Hematopoietic multipotent progenitor cell treated with erythropoietin and hydrocortisone succinate and interleukin-3 and kit ligand, for 4 days (in vitro differentiated cells): ENCODE measurements at regions not wholly inside any gene's neighbourhood (a gene's known extent, or its start where the extent isn't known, plus 50 kb on each side); places are given as distances from the start of the nearest gene placed in this dataset.
"Not testable (repeated sequence)": the region's sequence is repeated elsewhere in the genome, so short reads cannot be mapped to it uniquely, and the experiment has no call there.

Experiments
- DNase-seq: peaks from one replicate; pipeline ENCODE4 v3.0.0-alpha.2; 2015

DNA sequence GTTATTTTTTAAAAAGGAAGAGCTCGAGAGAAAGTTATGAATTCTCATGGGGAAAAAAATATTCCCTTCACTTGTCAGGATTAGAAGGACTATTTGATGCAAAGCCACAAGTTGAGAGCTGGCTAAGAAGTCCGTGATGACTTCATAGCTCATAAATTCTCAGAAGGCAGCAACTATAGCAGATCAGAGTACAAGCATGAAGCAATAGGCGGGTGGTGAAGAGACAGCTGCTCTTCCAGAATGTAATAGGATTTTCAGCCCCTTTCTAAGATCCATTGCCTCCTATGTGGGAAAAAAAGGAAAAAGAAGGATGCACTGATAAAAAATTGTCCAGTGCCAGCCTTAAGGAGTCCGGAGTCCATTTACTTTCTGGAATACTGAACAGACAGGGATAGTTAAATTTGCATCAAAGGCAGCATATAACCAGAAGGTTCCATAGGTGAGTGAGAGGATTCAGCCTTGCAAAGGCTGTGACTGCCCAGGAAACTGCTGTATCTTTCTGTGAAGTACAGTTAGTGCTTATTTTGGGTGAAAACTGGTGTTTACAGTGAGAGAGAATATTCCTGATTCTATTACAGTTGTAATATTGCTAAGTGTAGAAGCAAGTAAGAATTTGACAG, 929.5 kb upstream of the ALCAM start:
- no peak for DNase-seq

DNA sequence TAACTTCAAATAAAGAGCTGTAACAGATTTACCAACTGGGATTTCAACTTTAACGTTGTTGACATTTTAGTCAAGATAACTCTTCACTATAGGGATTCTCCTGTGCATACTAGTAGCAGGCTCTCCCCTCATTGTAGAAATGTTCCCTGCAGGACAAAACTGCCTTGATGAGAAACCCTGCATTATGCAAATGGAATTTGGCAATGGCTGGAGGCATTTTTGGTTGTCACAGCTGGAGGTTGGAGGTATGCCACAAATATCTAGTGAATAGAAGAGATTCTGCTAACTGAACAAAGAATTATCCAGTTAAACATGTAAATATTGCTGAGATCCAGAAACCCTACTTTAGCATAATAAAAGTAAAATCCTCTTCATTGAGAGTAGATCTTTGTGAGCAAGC, 928.8 kb upstream of the ALCAM start:
- no peak for DNase-seq

DNA sequence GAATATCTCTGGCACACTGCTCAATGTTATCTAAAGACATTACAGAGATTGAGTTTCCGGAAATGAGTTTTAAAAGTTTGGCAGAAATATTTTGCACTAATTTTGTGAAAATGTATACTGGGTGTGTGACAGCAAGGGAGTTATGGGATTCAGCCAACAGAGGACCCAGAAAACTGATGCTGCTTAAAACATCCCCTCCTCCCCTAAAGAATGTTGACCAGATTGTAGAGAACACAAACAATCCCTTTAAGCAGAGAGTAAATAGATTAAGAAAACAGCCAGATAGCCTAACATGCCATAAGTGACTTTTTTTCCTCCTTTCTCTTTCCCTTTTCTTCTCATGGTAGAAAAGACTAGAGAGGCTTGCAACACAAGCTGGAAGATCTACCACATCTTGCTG, 928.0 kb upstream of the ALCAM start:
- DNase-seq, result no peak

DNA sequence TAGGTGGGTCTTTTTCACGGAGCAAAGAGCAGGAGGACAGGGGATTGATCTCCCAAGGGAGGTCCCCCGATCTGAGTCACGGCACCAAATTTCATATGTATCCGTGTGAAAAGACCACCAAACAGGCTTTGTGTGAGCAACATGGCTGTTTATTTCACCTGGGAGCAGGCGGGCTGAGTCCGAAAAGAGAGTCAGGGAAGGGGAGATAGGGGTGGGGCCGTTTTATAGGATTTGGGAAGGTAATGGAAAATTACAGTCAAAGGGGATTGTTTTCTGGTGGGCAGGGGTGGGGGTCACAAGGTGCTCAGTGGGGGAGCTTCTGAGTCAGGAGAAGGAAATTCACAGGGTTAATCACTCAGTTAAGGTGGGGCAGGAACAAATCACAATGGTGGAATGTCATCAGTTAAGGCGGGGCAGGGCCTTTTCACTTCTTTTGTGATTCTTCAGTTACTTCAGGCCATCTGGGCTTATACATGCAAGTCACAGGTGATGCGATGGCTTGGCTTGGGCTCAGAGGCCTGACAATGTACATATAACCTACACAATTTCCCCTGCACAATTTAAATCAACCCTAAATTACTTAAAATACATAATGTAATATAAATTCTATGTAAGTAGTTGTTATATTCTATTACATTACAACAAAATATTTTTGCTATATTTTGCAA, 921.3 kb upstream of the ALCAM start:
- DNase-seq, result not testable (repeated sequence)

DNA sequence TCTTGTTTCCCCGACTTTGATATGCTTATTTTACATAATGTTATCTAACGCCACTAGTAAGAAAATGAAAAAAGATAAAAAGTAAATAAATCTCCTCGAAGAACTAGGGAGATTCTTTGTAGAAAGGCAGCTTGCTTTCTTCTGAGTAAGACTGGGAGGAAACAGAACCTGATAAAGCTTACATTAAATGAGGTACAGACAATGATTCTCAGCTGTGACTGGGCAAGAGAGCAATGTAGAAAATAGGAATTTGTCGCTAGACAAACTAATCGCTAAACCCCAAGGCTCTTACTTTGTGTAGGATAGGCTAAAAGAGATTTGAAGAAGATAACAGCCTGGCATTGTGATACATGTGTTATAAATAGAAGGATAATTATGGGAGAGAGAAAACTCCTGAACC, 919.0 kb upstream of the ALCAM start:
- no peak for DNase-seq

DNA sequence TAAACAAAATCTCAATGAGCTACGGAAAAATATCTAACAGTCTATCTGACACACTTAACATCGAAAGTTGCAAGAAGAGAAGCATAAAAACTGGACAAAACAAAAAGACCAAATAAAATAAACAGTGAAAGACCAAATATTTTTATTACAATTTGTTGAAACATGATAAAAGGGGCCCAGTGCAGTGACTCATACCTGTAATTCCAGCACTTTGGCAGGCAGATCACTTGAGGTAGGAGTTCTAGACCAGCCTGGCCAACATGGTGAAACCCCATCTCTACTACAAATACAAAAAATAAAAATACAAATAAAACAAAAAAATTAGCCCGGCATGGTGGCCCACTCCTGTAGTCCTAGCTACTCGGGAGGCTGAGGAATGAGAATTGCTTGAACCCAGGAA, 914.0 kb upstream of the ALCAM start:
- DNase-seq, result no peak

DNA sequence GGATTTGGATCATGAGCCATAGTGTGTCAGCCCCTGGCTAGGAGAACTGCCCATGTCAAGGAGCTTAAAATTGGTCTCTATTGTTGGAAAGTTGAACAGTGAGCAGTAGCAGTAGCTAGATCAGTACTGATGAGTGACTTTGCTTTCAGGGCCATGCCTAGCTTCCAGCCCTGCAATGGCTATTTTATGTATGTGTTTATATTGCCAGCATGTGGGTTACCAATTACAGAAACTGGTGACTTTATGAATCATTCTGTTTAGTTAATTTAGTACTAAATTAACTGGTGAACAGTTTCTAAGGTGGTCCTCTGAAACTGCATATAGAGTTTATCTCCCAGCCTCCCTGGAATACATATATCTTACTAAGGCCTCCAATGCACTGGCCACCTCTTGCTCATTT, 908.1 kb upstream of the ALCAM start:
- DNase-seq, result no peak

DNA sequence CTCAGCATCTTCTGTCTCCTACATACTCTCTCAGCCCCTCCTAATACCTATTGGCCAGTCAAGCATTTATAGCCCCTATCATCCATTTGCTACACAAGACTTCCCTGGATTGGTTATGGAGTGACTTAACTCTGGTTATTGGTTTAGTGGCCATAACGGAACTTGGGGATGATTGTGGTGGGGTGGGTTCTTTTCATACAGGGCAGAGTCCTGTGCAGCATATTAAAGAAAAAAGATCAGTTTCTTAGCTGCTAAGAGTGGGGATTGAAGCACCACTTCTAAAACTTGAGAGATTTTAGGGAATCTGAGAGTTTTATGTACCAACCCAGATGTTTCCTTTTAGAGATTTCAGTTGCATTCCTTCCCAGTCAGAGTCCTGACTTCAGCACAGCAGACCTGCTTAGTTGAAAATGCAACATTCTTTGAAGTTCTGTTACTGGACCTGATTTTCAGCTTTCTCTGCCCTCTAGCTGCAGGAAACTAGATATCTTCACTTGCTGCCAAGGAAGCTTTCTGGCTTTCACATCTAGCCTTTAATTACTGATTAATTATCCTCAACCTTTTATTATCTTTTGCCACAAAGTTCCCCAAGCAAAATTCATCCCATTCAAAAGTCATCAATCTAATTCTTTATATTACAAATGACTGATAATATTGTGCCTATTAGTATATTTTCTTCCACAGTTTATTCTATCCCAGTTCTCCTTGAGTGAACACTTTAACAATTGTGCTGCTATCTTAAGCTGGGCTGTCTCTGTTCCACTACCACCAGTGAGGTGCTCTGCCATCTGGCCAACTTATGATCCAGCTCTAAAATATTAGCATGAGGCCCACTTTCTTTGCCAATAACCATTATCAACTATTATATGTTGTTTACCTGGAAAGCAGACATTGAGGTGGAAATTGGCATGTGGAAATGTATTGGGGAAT, 906.0 kb upstream of the ALCAM start:
- no peak for DNase-seq

DNA sequence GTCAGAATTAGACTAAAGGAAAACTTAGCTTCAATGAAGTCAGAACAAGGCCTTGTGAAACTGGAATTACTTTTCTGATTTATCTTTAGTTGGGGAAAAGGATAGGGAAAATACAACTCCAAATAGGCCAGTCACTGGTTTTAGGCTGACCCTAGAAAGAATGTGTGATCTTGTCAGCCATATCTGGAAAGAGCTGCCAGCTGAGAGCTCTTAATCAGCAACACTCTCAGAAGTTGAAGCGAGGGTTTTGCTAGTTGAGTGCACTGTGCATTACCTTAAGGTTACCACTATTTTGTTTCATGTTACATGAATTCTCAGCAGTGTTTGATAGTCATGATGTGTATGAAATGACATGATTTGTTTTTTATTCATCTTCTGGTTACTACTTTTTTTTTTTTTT, 905.3 kb upstream of the ALCAM start:
- DNase-seq, result no peak

DNA sequence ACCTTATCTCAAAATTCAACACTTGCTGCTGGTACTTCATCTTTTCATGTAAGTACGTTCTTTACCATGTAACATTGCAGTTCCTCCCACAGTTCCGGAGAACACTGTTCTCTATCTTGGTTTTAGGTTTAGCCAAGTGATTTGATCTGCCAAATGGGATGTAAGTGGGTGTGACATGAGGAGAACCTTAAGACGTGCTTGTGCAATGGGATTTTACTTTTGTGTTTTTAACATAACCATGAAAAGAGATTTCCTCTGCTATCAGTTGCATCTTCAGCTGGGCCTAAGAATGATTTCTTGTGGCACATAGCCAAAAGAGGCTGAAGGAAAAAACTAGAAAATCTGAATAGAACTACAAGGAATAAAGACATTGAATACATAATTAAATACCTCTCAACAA, 894.5 kb upstream of the ALCAM start:
- no peak for DNase-seq

DNA sequence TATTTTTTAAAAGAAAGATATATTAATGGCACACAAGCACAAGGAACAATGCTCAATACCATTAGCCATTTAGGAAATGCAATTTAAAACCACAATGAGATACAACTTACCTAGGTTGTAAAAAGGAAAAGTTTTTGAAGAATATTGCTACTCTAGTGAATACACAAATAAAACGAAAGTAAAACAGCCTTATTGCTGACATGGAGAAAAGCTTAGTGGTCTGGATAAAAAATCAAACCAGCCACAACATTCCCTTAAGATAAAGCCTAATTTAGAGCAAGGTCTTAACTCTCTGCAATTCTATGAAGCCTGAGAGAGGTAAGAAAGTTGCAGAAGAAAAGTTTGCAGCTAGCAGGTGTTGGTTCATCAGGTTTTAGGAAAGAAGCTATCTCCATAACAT, 892.7 kb upstream of the ALCAM start:
- DNase-seq, result no peak

DNA sequence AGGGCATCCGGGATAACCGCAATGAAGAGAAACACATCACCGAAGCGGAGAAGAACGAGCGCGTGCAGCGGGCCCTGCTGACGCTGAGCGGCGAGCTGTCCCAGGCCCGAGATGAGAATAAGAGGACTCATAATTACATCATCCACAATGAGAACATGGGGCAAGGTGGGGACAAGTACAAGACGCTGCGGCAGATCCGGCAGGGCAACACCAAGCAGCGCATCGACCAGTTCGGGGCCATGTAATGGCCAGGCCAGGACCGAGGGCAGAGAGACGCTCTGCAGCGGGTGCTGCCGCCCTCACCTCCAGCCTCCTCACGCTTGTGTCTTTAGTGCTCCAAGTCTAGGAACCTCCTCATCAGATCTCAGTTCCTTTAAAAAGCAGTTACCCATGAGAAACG, 863.7 kb upstream of the ALCAM start:
- DNase-seq, result no peak

DNA sequence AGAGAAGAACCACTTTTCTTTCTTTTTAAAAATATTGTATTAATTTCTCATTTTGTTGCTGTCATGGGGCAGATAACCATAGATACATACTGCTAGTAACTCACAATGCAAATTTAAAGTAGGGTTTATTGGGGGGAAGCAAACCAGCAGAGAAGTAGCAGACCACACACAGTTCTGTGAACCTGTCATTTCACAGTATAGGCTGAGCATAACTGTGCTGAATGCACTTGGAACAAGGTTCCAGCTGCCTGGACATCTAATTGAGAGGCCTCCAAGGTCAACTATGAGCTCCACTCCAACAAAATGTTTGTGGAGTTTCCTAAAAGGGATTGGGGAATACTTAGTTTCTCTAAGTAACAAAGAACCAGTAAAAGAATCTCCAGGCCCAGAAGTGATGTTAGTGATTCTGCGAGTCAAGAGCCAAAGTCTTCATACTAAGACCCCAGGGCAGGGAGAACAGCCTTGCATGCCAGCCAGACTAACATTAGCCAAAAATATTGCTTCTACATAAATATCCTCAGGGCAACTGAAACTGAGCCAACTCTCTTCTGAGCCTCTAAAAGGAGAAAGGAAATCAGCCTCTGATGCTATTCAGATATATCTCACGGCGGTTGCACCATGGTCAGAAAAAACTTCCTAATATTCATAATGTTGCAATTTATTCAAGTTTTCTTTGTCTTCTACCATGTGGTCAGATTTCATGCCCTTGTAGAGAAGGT, 856.4 kb upstream of the ALCAM start:
- DNase-seq, result no peak

DNA sequence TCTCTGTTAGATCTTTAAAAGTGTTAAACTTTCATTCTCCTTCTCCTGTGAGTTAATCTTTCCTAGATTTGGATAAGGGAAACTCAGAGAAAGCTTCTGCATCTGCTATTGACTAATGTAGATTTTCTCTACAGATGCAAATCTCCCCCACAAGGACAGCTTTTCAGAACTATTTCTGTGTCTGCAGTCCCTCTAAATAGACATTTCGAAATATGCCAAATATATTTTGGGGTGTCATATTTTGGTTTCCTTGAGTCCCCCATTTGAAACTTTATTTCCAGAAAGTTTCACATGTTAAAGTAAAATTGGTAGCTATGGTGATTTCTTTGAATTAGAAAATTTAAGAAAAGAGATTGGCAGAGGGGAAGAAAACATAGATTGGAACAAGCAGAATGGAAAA, 852.3 kb upstream of the ALCAM start:
- DNase-seq, result no peak

DNA sequence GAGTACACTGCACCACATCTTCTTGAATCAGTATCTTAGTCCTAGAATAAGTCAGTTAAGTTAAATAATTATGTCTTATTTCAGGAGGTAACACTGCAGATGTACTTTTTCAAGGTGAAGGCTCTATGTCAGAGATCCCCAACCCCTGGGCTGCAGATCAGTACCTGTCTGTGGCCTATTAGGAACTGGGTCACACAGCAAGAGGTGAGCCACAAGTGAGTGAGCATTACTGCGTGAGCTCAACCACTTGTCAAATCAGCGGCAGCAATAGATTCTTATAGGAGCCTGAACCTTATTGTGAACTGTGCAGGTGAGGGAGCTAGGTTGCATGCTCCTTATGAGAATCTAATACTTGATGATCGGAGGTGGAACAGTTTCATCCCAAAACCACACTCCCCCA, 851.9 kb upstream of the ALCAM start:
- no peak for DNase-seq

DNA sequence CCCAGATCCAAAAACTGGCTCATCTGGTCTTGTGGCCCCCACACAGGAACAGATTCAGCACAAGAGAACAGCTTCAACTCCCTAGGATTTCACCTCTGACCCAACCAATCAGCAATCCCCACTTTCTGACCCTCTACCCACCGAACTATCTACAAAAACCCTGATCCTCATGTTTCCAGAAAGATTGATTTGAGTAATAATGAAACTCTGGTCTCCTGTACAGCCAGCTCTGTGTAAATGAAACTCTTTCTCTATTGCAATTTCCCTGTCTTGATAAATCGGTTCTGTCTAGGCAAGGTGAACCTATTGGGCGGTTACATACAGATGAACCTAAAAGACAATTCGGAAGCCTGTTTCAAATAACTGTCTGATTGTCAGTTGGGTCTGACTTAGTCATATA, 847.6 kb upstream of the ALCAM start:
- DNase-seq, result no peak

DNA sequence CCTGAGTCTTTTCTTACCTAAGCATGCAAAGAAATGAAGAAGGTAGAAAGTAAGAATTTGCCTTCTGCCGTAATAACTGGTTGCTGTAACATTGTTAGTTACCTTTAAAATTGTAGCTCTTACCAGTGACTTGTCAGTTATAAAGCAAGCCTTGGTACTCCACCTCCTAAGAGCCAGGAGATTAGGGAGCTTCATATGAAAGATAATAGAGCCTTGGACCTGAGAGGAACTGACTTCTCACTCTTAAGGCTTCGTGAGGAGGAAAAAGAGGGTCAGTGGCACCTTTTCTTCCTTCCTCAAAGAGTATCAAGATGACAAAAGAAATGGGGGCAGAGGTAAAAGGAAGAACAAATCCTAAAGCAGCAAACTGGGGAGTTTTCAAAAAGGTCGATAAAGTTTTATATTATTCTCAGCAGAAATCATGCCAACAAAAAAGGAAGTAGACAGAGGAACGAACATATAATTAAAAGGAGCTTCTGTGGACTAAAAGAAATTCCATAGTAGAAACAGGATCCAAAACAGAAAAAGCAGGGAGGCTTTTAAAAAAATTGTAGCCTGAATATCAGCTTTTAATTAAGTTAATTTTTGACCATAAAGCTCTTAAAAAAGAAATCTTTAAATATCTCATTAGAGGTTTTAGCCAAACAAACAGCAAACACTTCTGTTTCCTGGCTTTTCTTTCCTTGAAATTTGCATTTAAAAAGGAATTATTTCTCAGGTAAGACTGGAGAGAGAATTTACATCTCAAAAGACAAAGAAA, 847.1 kb upstream of the ALCAM start:
- no peak for DNase-seq

DNA sequence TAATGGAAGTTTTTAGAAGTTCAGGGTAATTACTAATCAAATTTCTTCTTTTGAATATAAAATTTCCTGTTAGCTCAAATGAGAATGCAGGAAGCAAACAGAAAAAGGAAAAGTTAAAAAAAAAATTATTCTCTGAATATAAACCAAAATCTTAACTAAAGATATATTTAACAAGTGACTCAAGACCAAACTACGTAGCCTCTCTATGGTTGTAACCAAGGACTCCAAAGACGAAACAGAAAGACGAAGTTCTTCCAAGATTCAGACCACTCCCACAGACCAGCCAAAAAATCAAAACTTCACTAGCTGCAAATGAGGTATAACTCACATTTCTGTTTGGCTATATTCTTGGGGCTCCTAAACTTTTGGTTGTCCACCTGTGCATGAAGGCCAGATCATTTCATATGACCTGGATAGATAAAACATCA, 846.5 kb upstream of the ALCAM start:
- DNase-seq, result no peak

DNA sequence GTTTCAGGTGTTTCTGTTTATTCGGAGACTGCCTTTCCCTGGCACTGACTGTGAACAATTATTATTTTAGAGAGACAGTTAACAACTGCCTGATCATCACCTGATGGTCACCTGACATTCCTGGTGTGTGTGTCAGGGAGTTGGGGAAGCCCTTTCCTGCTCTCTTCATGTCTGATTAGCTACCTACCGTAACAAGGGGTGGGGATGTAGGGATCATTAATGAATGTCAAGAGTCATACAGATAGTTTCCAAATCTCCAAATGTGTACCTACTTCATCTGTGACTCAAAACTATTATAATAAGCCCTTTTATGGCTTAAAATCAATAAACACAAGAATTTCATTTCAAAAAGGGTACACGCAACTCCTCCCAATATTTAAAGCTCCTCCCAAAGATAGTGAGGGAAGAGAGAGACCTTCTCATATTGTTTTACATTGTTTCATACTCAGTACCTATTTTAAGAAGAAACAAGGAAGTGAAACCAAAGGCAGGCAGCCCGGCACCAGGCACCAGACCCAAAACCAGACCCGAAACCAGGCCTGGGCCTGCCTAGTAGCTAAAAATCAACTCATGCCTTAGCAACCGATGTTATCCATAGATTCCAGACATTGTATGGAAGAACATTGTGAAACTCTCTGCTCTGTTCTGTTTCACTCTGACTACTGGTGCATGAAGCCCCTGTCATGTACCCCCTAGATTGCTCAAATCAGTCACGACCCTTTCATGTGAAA, 844.9 kb upstream of the ALCAM start:
- no peak for DNase-seq

DNA sequence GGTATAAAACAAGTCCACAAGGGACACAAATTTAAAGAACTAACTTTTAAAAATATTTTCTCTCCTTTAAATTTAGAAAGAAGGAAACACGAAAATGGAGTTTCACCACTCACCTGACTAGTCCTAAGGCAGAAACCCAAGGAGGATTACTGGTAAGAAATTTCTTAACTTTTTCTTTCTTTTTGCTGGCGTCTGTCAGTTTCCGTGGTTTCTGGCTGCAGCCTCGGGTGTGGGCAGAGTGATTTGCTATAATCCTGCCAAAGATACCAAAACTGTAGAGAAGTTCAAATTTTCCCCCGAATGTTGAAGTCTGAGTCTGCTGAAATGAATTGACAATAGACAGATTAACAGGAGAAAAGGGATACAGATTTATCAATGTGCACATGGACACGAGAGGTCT, 843.6 kb upstream of the ALCAM start:
- DNase-seq, result no peak

DNA sequence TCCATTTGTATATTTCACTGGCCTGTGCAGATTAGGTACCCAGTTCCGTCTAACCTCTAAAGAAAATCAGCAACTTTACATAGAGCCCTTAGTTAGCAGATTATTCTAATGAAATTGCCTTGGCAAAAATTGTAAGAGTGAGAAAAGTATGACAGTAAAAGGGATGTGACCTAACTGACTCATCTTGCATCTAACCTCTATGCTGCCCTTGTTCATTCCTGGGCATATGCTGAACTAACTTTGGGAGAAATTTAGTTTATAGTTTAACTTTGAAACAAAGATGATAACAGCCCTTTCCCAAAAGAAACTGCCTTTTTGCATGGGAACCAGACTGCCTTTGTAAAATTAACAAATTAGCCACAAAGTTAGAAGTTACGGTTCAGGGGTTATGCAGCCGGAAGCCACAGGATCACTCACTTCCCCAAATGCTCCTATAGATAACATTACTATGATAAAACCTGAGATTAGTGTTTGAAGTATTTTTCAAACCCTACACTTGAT, 839.8 kb upstream of the ALCAM start:
- DNase-seq, result peak; percentile 3

DNA sequence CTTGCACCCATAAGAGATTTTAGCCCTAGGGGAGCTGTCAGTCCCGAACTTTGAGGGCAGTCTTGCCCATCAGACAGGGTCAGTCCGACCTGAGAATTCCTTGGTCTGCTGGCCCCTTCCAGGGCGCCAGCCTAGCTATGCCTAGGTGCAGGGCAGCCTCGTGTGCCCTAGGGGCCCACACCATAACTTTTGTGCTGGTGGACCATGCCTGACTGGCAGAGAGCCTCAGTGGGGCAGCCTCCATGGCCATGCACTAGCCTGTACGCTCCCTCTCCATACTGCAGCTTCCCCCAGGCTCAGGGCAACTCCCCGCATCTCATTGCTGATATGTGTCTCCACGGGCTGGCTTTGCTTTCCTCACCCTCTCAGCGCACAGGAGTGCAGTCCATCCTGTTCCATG, 835.8 kb upstream of the ALCAM start:
- no peak for DNase-seq
